BJ (cell line): ENCODE measurements at regions not wholly inside any gene's neighbourhood (a gene's known extent, or its start where the extent isn't known, plus 50 kb on each side); places are given as distances from the start of the nearest gene placed in this dataset.

Experiments used
- CTCF ChIA-PET: fragments of 350-600 bp; formaldehyde crosslinking; extraction: SDS; loops from one replicate; lab custom pipeline; 2021; ENCODE audit warnings: antibody characterized with exemption, inconsistent platforms; lab: Yijun Ruan, JAX
- POLR2A ChIA-PET: fragments of 300-600 bp; sonication (Branson Sonifier 250); formaldehyde crosslinking; extraction: SDS; loops from one replicate; lab custom pipeline; 2021; ENCODE audit warnings: antibody characterized with exemption; lab: Charles Lee
- DNase-seq: peaks from one replicate; pipeline ENCODE4 v3.0.0-alpha.2; 2011; ENCODE audit warnings: low read depth
- H3K27me3 ChIP-seq: 2 replicates; pipeline ENCODE4 v1.6.0; 2011; ENCODE audit warnings: low read length; ENCODE audit not compliant: control insufficient read depth, insufficient read depth
- H3K36me3 ChIP-seq: 2 replicates; pipeline ENCODE4 v1.5.1; 2011; ENCODE audit warnings: low read length; ENCODE audit not compliant: control insufficient read depth, insufficient read depth
- H3K4me3 ChIP-seq: 2 replicates; pipeline ENCODE4 v1.5.1; 2011; ENCODE audit warnings: low read depth, mild to moderate bottlenecking, control low read depth, low read length
- TF ChIP-seq, protein P1 (sequence below): IDR thresholded peaks from 2 replicates; pipeline ENCODE4 v1.5.1; 2011; ENCODE audit warnings: low read depth, mild to moderate bottlenecking, control low read depth, inconsistent platforms, low read length, moderate library complexity; ENCODE audit not compliant: insufficient read depth

DNA sequence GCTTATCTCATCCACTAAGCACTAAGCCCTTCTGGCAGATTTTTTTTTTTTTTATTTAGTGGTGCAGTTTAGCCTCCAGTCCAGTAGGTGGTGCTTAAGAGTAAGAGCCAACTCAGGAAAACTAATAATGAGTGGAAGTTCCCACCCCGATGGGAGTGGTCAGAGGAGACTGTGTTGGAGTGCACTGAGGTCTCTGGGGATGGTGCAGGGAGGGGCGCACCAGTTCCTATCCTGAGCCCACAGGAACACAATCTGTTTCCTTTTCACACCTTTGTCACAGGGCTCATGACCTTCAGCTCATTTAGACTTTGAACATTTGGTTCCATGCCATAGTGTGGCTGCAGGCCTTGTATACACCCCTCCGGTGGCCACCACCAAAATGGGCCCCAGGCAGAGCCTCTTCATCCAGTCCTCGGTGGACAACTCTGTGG is 367.4 kb downstream of the SPRY2 start:
- ChIA-PET POLR2A (no interaction called here), CTCF (interaction anchor here (0.6 to 1.4 kb wide), 4 partner anchors 16 to 239 kb away, joined by 3 to 6 read pairs (median 4); no protein-coding TSS in a partner anchor)
- Histone ChIP-seq H3K4me3 (no peak overlapping the region), H3K36me3 (no peaks in the 10 kb centered on the region), H3K27me3 (no peaks in the 10 kb centered on the region)
- TF ChIP-seq, protein P1, sequence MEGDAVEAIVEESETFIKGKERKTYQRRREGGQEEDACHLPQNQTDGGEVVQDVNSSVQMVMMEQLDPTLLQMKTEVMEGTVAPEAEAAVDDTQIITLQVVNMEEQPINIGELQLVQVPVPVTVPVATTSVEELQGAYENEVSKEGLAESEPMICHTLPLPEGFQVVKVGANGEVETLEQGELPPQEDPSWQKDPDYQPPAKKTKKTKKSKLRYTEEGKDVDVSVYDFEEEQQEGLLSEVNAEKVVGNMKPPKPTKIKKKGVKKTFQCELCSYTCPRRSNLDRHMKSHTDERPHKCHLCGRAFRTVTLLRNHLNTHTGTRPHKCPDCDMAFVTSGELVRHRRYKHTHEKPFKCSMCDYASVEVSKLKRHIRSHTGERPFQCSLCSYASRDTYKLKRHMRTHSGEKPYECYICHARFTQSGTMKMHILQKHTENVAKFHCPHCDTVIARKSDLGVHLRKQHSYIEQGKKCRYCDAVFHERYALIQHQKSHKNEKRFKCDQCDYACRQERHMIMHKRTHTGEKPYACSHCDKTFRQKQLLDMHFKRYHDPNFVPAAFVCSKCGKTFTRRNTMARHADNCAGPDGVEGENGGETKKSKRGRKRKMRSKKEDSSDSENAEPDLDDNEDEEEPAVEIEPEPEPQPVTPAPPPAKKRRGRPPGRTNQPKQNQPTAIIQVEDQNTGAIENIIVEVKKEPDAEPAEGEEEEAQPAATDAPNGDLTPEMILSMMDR = peak; percentile 42; the same call in 1 of the 2 replicates
- DNase-seq = no peak

DNA sequence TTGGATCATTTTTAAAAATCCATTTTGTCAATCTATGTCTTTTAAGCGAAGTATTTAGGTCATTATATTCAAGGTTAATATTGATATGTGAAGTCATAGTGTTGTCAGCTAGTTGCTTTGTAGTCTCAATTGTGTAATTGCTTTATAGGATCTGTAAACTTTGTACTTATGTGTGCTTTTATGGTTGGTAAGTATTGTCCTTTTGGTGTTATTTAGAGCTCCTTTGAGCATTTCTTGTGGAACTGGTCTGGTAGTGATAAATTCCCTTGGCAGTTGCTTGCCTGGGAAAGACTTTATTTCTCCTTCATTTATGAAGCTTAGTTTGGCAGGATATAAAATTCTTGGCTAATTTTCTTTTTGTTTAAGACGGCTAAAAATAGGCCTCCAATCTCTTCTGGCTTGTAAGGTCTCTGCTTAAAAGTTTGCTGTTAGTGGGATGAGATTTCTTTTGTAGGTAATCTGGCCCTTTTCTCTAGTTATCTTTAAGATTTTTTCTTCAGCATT is 368.8 kb downstream of the SPRY2 start:
- no peaks in the 10 kb centered on the region for H3K27me3 ChIP-seq
- ChIA-PET CTCF (no interaction called here), POLR2A (no interaction called here)
- DNase-seq = no peak
- no peaks in the 10 kb centered on the region for H3K36me3 ChIP-seq
- TF ChIP-seq, protein P1 = no peak
- no peak overlapping the region for H3K4me3 ChIP-seq

- CTCF ChIA-PET = interaction anchor here (1.0 kb wide), 1 partner anchor 10 kb away, joined by 3 read pairs; no protein-coding TSS in a partner anchor
- TF ChIP-seq, protein P1 = no peak
- no peaks in the 10 kb centered on the region for H3K27me3 ChIP-seq
- H3K4me3 ChIP-seq = no peak overlapping the region
- POLR2A ChIA-PET = no interaction called here
- H3K36me3 ChIP-seq = no peaks in the 10 kb centered on the region
- no peak for DNase-seq
These were observed 374.4 kb downstream of the SPRY2 start for GRCh38 chr13:79966493-79966895.

DNA sequence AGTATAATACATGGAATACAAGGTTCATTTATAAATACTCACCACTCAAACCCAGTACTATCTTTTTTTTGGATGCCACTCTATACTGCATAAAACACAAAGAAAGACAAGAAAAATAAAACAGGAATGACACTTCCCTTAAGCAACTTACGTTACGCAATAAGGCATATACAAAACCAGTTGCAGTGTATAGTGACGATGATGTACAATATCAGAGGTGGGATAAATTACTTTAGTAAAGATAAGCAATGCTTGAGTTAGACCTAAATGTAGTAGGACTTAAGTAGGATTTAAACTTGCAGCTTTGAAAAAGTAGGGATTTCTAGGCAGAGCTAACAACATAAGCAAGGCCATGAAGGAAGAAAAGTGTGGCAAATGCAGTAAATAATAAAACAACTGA is 374.9 kb downstream of the SPRY2 start:
- no peak for DNase-seq
- POLR2A ChIA-PET = no interaction called here
- CTCF ChIA-PET = interaction anchor here (1.0 kb wide), 1 partner anchor 10 kb away, joined by 3 read pairs; no protein-coding TSS in a partner anchor
- no peak overlapping the region for H3K4me3 ChIP-seq
- TF ChIP-seq, protein P1 = no peak
- no peaks in the 10 kb centered on the region for H3K36me3 ChIP-seq
- no peaks in the 10 kb centered on the region for H3K27me3 ChIP-seq

- DNase-seq = no peak
- Histone ChIP-seq H3K36me3 (no peaks in the 10 kb centered on the region), H3K27me3 (no peaks in the 10 kb centered on the region), H3K4me3 (no peak overlapping the region)
- TF ChIP-seq, protein P1 = no peak
- POLR2A ChIA-PET = no interaction called here
- CTCF ChIA-PET = no interaction called here
These were observed 394.4 kb downstream of the SPRY2 start for GRCh38 chr13:79946556-79946955.
